Glomerular endothelial cell (primary cell): ENCODE measurements at regions not wholly inside any gene's neighbourhood (a gene's known extent, or its start where the extent isn't known, plus 50 kb on each side); places are given as distances from the start of the nearest gene placed in this dataset.

Experiments used
- DNase-seq: peaks from one replicate; pipeline ENCODE4 v3.0.0-alpha.2; 2011; ENCODE audit warnings: low read depth, low spot score; ENCODE audit errors: extremely low read depth

- DNase-seq = no peak
Measured at GRCh38 chr11:19566583-19567379, 145.9 kb upstream of the NAV2 start.

DNA sequence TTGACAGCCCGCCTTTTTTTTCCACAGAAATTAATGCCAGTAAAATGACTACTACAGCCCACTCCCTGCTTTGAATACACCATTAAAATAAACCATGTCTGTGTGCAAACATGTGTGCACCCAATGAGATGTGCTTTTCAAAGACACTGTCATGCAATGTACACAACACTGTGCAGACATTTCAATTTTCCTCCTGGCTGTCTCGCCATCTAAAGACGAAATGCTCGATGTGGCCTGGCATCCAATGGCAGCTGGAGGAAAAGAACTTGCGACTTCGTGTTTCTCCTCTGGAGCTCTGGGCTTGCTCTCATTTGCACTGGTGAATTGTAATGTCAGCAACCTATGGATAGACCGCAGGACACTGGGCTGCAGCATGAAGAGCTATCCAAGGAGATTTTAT is 147.0 kb upstream of the NAV2 start:
- DNase-seq = no peak

- DNase-seq = no peak
Measured at GRCh38 chr11:19562156-19562555, 150.5 kb upstream of the NAV2 start.

- no peak for DNase-seq
Measured at GRCh38 chr11:19561011-19561410, 151.6 kb upstream of the NAV2 start.

GRCh38 chr11:19560156-19560555 is 152.5 kb upstream of the NAV2 start:
- DNase-seq = no peak

GRCh38 chr11:19559746-19560145 is 152.9 kb upstream of the NAV2 start:
- no peak for DNase-seq

- DNase-seq = no peak
Measured at GRCh38 chr11:19558189-19558986, 154.2 kb upstream of the NAV2 start.

GRCh38 chr11:19557720-19558140 is 154.9 kb upstream of the NAV2 start:
- no peak for DNase-seq

GRCh38 chr11:19557185-19557584 is 155.5 kb upstream of the NAV2 start:
- no peak for DNase-seq

DNA sequence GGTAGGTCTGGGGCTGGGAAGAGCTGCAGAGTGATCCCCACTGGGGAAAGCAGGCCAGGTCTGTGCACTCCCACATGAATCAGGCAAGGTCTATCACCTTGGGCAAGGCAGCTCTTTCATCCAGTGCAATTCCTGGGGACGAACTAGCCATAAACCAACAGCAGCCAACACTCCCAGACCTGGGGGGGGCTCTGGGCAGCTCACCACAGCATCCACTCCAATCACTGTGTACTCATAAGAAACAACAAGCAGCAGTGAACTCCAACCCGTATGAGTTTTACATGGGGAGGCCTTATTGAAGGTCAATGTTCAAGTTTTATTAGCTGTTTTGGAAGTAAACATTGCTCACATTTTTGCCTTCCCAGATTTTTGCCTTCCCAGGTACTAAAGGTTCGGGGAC is 157.4 kb upstream of the NAV2 start:
- no peak for DNase-seq

GRCh38 chr11:19553683-19554333 is 158.8 kb upstream of the NAV2 start:
- no peak for DNase-seq

- DNase-seq = no peak
Measured at GRCh38 chr11:19552656-19553260, 159.9 kb upstream of the NAV2 start.

DNA sequence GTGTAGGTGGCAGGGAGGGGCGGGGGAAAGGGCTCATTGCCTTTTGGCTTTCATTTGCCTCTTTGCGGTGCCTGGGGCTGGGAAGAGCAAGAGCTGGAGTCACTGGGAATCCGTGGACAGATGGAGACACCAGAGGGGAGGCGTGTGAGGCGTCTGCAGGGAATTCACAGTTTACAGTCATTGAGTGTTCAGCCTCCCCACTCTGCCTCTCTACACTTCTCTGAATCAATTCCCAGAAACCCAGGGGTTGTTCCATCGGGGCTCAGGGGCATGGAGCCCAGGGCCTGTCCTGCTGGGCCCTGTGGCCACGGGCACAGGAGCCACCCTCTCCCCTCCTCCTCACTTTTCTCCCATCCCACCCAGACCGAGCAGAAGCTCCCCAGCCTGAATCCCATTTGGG is 160.5 kb upstream of the NAV2 start:
- DNase-seq = no peak

DNA sequence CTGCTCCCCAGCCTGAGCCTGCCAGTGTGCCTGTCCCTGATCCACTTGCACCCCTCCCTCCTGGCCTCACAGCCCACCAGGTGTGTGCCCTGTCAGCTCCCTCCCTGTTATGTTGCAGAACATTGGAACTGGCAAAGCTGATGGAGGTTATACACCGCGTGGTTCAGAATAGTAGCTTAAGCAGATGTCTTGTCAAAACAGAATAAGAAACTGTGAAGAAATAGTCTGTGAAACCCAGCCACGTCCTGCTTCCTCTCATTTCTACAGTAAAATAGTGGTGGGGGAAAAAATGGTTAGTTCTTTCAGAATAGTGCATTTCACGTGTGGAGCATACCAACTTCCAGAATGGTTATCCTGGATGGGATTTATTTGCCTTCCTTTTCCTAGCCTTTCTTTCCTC is 161.2 kb upstream of the NAV2 start:
- DNase-seq = no peak

DNA sequence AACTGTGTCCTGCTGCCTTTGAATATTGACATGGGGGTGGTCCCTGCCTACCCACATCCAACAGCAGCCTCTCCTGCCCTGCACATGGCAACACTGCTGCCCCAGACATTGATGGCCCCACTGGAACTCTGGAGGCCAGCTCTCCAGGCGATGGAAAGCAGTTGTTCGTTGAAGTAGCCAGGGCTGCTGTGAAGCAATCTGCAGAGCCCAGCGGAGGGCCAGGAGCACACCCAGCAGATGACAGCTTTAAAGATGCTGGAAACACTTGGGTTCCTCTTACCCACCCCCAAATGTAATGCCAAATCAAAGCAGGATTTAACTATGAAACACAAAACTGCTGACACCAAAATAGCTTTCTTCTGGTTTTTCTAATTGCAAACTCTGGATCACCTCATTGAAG is 165.6 kb upstream of the NAV2 start:
- no peak for DNase-seq

GRCh38 chr11:19546325-19546724 is 166.3 kb upstream of the NAV2 start:
- DNase-seq = no peak

GRCh38 chr11:19541521-19542049 is 171.1 kb upstream of the NAV2 start:
- DNase-seq = no peak

- no peak for DNase-seq
Measured at GRCh38 chr11:19539861-19540260, 172.8 kb upstream of the NAV2 start.

- no peak for DNase-seq
Measured at GRCh38 chr11:19537803-19538453, 174.7 kb upstream of the NAV2 start.

DNA sequence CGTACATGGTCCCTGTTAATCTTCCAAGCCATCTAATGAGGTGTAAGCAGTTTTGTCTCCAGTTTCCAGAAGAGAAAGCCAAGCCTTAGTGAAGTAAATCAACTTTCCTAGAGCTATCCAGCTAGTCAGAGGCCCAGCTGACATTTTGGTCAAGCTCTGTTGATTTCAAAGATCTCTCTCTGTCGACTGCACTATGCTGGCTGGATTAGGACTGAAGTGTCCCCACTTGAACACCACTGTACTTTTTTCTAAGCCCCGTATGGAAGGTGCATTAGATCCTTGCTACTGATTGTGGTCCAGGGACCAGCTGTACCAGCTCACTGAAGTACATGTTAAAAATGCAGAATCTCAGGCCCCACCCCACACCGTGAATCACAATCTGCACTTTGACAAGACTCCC is 176.5 kb upstream of the NAV2 start:
- DNase-seq = no peak
